ENCODE measurements at regions not wholly inside any gene's neighbourhood (a gene's known extent, or its start where the extent isn't known, plus 50 kb on each side); places are given as distances from the start of the nearest gene placed in this dataset.

DNA sequence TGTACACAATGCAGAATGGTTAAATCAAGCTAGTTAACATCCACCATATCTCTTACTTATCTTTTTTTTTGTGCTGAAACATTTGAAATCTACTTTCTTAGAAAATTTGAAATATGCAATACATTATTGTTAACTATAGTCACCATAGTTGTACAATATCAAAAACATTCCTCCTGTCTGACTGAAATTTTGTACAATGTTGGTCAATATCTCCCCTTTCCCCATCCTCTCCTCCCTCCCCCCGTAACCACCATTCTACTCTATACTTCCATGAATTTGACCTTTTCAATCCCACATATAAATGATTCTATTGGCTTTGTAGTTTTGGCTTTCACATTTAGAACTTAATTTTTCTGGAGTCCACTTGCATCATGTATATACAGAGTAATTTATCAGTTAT is 63.5 kb upstream of the DCD start:
- DNase-seq: no peak

GRCh38 chr12:54708826-54709225 is 60.7 kb upstream of the DCD start:
- DNase-seq: no peak

DNA sequence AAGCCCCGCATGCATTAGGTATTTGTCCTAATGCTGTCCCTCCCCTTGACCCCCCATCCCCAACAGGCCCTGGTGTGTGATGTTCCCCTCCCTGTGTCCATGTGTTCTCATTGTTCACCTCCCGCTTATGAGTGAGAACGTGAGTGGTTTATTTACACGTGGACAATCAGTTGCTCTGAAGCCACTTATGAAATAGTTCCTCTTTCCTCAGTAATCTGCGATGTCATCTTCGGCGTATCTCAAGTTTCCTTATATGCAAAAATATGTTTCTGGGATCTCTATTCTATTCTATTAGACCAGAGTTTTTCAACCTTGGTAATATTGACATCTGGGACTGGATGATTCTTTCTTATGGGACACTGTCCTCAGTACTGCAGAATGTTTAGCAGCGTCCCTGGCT is 56.0 kb upstream of the DCD start:
- no peak for DNase-seq

DNA sequence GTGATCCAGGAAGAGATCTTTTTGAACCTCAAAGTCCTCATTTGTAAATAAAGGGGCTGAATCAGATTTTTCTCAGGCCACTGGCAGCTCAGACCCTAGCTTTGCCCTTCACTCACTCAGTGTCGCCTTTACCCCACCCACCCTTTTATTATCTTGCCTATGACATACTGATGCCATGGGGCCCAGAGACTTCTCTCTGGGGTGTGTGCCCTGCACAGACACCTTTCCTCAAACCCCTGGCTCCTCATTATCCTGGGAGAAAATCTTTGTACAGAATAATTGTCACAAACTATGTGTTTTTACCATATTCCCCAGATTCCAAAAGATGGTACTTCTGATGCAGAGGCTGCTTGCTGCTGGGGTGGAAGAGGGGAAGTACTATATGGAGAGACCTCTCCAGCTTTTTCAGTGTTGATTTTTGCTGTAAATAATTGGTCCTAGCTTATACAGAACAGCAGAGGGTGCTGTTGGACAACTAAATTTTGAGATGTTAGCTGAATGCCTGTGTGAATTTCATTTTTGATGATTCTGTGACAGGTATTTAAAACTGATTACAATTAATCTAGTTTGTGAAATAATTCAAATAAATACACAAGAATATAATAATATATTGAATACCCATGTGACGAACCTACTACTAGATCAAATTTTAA is 53.9 kb upstream of the DCD start:
- peak; percentile 40 for DNase-seq

DNA sequence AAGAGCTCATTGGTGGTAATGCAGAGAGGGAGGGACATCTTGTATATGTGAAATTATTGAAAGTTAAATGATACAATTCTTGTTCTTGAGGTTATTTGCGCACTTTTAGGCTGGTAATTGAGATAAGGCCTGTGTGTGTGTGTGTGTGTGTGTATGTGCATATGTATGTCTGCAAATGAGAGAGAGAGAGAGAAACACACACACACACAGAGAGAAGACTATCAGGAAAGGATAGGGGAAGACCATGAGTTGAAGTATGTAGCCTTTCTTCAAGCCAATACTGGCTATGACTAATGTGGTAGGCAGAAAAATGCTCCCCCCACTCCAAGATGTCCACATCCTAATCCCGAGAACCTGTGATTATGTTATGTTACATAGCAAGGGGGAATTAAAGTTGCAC is 52.7 kb upstream of the DCD start:
- no peak for DNase-seq

- no peak for DNase-seq
Observed at GRCh38 chr12:54700301-54700700, 52.1 kb upstream of the DCD start.

Data from fibroblast of skin of scalp (primary cell).